PC-9 (cell line): ENCODE measurements at regions not wholly inside any gene's neighbourhood (a gene's known extent, or its start where the extent isn't known, plus 50 kb on each side); places are given as distances from the start of the nearest gene placed in this dataset.

Experiments used
- EZH2 ChIP-seq: fragments of 200-600 bp; sonication (generic); IDR thresholded peaks from 2 replicates; pipeline ENCODE4 v1.8.0; 2017; ENCODE audit warnings: antibody characterized with exemption, low read depth
- TF ChIP-seq, protein P1 (sequence below): fragments of 200-600 bp; sonication (generic); conservative IDR thresholded peaks from 2 replicates; pipeline ENCODE4 v1.6.1; 2017; ENCODE audit warnings: mixed run types, antibody characterized with exemption, mild to moderate bottlenecking, moderate library complexity

DNA sequence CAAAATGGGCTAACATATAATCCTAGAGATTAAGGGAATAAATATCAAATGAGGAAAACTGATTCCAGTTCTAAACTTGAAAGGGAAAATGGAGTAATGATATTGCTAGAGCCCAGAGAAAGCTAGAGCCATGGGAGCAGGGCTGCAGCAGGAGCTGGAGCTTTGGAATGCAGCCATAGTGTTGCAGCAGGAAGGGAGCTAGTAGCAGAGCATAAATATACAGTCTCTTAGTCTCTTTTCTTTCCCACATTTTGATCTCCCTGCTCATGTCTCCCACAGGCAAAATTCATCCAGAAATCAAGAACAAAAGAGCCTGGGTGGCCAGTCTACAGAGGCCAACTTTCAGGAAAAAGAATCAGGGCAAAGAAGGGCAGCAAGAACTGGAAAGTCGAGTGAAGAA lies 253.7 kb downstream of the ATXN7L3B start:
- TF ChIP-seq EZH2: no peak
- TF ChIP-seq, protein P1, sequence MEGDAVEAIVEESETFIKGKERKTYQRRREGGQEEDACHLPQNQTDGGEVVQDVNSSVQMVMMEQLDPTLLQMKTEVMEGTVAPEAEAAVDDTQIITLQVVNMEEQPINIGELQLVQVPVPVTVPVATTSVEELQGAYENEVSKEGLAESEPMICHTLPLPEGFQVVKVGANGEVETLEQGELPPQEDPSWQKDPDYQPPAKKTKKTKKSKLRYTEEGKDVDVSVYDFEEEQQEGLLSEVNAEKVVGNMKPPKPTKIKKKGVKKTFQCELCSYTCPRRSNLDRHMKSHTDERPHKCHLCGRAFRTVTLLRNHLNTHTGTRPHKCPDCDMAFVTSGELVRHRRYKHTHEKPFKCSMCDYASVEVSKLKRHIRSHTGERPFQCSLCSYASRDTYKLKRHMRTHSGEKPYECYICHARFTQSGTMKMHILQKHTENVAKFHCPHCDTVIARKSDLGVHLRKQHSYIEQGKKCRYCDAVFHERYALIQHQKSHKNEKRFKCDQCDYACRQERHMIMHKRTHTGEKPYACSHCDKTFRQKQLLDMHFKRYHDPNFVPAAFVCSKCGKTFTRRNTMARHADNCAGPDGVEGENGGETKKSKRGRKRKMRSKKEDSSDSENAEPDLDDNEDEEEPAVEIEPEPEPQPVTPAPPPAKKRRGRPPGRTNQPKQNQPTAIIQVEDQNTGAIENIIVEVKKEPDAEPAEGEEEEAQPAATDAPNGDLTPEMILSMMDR: no peak
